Endothelial cell of umbilical vein (primary cell): ENCODE measurements at regions not wholly inside any gene's neighbourhood (a gene's known extent, or its start where the extent isn't known, plus 50 kb on each side); places are given as distances from the start of the nearest gene placed in this dataset.

ENCODE experiments used
- BruUV-seq: library from RNA; stranded (reverse); fragments of 400-500 nt; replicated peaks from 2 replicates; lab custom pipeline; 2021; lab: Mats Ljungman, UMichigan
- CTCF ChIA-PET: fragments of 300-600, 350-600 bp; sonication (Branson Sonifier 250); formaldehyde crosslinking; loops from one replicate; lab custom pipeline; 2021; ENCODE audit warnings: antibody characterized with exemption, inconsistent platforms; lab: Charles Lee
- POLR2A ChIA-PET: fragments of 300-600, 350-600 bp; sonication (Branson Sonifier 250); formaldehyde crosslinking; loops from one replicate; lab custom pipeline; 2021; ENCODE audit warnings: antibody characterized with exemption, inconsistent platforms; lab: Charles Lee
- DNase-seq: peaks from one replicate; pipeline ENCODE4 v3.0.0-alpha.2; 2011; ENCODE audit warnings: low read depth, low spot score
- FAIRE-seq: peaks from 2 replicates; lab custom pipeline; 2011; peaks lifted over from hg19 to GRCh38; lab: Jason Lieb, UNC
- H2AFZ ChIP-seq: 2 replicates; pipeline ENCODE4 v1.6.0; 2012; ENCODE audit warnings: low read depth, low read length, control low read depth, inconsistent platforms
- H3K27ac ChIP-seq: 2 replicates; pipeline ENCODE4 v1.5.1; 2011; ENCODE audit warnings: low read depth, mild to moderate bottlenecking, control low read depth, low read length, moderate library complexity; ENCODE audit not compliant: insufficient read depth
- H3K27me3 ChIP-seq, 2 experiments: 2 replicates each; pipeline versions ENCODE4 v1.6.0 to v1.6.1; 2011; ENCODE audit warnings: low read length in 2 of 2, mixed read lengths in 1 of 2; ENCODE audit not compliant: control insufficient read depth in 2 of 2, insufficient read depth in 2 of 2
- H3K36me3 ChIP-seq, 2 experiments: 2 replicates in 1 of 2; 3 replicates in 1 of 2; pipeline ENCODE4 v1.5.1; 2011; ENCODE audit warnings: low read length in 2 of 2, mild to moderate bottlenecking in 1 of 2, moderate library complexity in 1 of 2; ENCODE audit not compliant: control insufficient read depth in 2 of 2, insufficient read depth in 2 of 2; ENCODE audit errors: extremely low read depth in 1 of 2
- H3K4me1 ChIP-seq: 3 replicates; pipeline ENCODE4 v1.5.1; 2011; ENCODE audit warnings: mild to moderate bottlenecking, low read length; ENCODE audit not compliant: control insufficient read depth, insufficient read depth; ENCODE audit errors: extremely low read depth
- H3K4me2 ChIP-seq: 2 replicates; pipeline ENCODE4 v1.6.1; 2011; ENCODE audit warnings: low read length, control low read depth, mixed read lengths; ENCODE audit not compliant: insufficient read depth
- H3K4me3 ChIP-seq, 3 experiments: fragments of 200-600 bp in 1 of 3; sonication (generic), shearing (Covaris generic) in 1 of 3; replicated peaks in 1 of 3; 2 replicates each; pipeline ENCODE4 v1.5.1; 2011 to 2016; ENCODE audit warnings: control low read depth in 3 of 3, low read length in 3 of 3, mild to moderate bottlenecking in 2 of 3, inconsistent platforms in 1 of 3, low read depth in 1 of 3, moderate library complexity in 1 of 3; ENCODE audit not compliant: insufficient read depth in 1 of 3
- H3K79me2 ChIP-seq: 2 replicates; pipeline ENCODE4 v1.6.0; 2012; ENCODE audit warnings: low read length, inconsistent platforms; ENCODE audit not compliant: control insufficient read depth, insufficient read depth
- H3K9ac ChIP-seq: replicated peaks from 2 replicates; pipeline ENCODE3; 2011; ENCODE audit warnings: low read length, control low read depth; ENCODE audit not compliant: insufficient read depth; ENCODE audit errors: extremely low read depth
- H3K9me1 ChIP-seq: replicated peaks from 3 replicates; pipeline ENCODE4 v1.6.0; 2011; ENCODE audit warnings: mild to moderate bottlenecking, low read length; ENCODE audit not compliant: control insufficient read depth, insufficient read depth; ENCODE audit errors: extremely low read depth
- H3K9me3 ChIP-seq: replicated peaks from 2 replicates; pipeline ENCODE4 v1.5.1; 2012; ENCODE audit warnings: low read length, inconsistent platforms; ENCODE audit not compliant: control insufficient read depth, insufficient read depth
- H4K20me1 ChIP-seq: replicated peaks from 2 replicates; pipeline ENCODE3; 2011; ENCODE audit warnings: mild to moderate bottlenecking, low read length; ENCODE audit not compliant: control insufficient read depth, insufficient read depth; ENCODE audit errors: extremely low read depth
- FOS ChIP-seq: IDR thresholded peaks from 2 replicates; pipeline ENCODE4 v1.6.1; 2011; ENCODE audit warnings: mild to moderate bottlenecking, low read length, moderate library complexity, borderline replicate concordance; ENCODE audit not compliant: insufficient read depth
- GATA2 ChIP-seq: IDR thresholded peaks from 2 replicates; pipeline ENCODE4 v1.7.0; 2011; ENCODE audit warnings: low read depth, mild to moderate bottlenecking, moderate library complexity, mixed read lengths, low read length; ENCODE audit not compliant: insufficient read length, insufficient read depth
- JUN ChIP-seq: IDR thresholded peaks from 2 replicates; pipeline ENCODE4 v1.6.1; 2011; ENCODE audit warnings: borderline replicate concordance, low read depth; ENCODE audit not compliant: insufficient read length, insufficient read depth
- MAX ChIP-seq: IDR thresholded peaks from 2 replicates; pipeline ENCODE4 v1.6.1; 2011; ENCODE audit not compliant: insufficient read depth, insufficient read length
- MYC ChIP-seq: IDR thresholded peaks from one replicate; pipeline ENCODE4 v1.6.1; 2011; ENCODE audit warnings: mild to moderate bottlenecking, low read depth, low read length
- dilution Hi-C: fragments of 300-500 bp; cut with MboI; formaldehyde crosslinking; loops from one replicate; pipeline ENCODE4 v1.15.0; 2019; ENCODE audit warnings: low sequenced_read_pairs; ENCODE audit not compliant: extremely low pct_ligation_motif_present
- intact Hi-C: fragments of 100-400 bp; cut with micrococcal nuclease; formaldehyde crosslinking; loops from one replicate; pipeline ENCODE4 v1.10.0; 2022

- FAIRE-seq (no peak), DNase-seq (no peak)
- Histone ChIP-seq H3K4me2 (no peak overlapping the region), H3K9me1 (no peaks in the 10 kb centered on the region), H3K4me1 (no peaks in the 10 kb centered on the region), H3K9me3 (no peaks in the 10 kb centered on the region), H3K79me2 (no peaks in the 10 kb centered on the region), H3K36me3 (no peaks in the 10 kb centered on the region), H3K27ac (no peak overlapping the region), H3K27me3 (no peaks in the 10 kb centered on the region), H2AFZ (no peak overlapping the region), H4K20me1 (no peaks in the 10 kb centered on the region), H3K9ac (no peak overlapping the region), H3K4me3 (no peak overlapping the region)
- dilution Hi-C loops, result no loop called here
- TF ChIP-seq FOS (no peak), MAX (no peak)
- intact Hi-C loops, result no loop called here
- BruUV-seq, result no TSS peak
- CTCF ChIA-PET, result no interaction called here
- POLR2A ChIA-PET, result no interaction called here
Measured at GRCh38 chr12:74614426-74614825, 76.8 kb downstream of the ATXN7L3B start.

DNA sequence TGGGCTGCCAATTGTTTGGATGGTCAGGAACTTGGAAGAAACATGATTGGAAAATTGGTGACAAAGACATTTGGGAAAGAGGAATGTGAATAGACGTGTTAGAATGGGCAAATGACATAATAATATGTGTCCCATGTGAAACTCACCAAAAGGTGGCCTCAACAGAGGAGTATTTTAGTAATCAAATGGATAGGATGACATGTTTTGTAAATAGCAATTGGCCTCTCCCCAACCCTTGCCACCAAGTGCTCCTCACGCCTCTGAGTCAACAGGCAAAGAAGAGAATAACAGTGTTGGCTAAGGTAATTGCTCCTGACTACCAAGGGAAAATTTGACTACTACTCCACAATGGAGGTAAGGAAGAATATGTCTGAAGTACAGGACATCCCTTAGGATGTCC, 81.4 kb downstream of the ATXN7L3B start:
- H3K4me1 ChIP-seq, result no peaks in the 10 kb centered on the region
- FAIRE-seq, result no peak
- ChIA-PET POLR2A (no interaction called here), CTCF (no interaction called here)
- intact Hi-C loops (no loop called here), dilution Hi-C loops (no loop called here)
- TF ChIP-seq GATA2 (no peak), MAX (no peak), JUN (no peak), MYC (no peak)
- no peaks in the 10 kb centered on the region for H4K20me1 ChIP-seq
- H3K9me3 ChIP-seq, result no peaks in the 10 kb centered on the region
- no peak overlapping the region for H2AFZ ChIP-seq
- H3K36me3 ChIP-seq, result no peaks in the 10 kb centered on the region
- BruUV-seq, result no TSS peak
- no peak overlapping the region for H3K4me3 ChIP-seq
- no peak overlapping the region for H3K9ac ChIP-seq
- H3K27me3 ChIP-seq, result no peaks in the 10 kb centered on the region
- DNase-seq, result no peak
- H3K4me2 ChIP-seq, result no peak overlapping the region
- no peak overlapping the region for H3K27ac ChIP-seq
- no peaks in the 10 kb centered on the region for H3K9me1 ChIP-seq
- no peaks in the 10 kb centered on the region for H3K79me2 ChIP-seq
